ENCODE measurements at regions not wholly inside any gene's neighbourhood (a gene's known extent, or its start where the extent isn't known, plus 50 kb on each side); places are given as distances from the start of the nearest gene placed in this dataset.

- TF ChIP-seq CTCF (IDR thresholded peaks at IDR 0.05; ENCODE audit: low read depth, low read length) (no peak), EZH2phosphoT487 (IDR thresholded peaks at IDR 0.05; ENCODE audit: low read depth) (no peak)
Observed at GRCh38 chr1:106912131-106912530, 144.3 kb upstream of the PRMT6 start.

Data from OCI-LY3 (cell line).